SK-MEL-5 (cell line): ENCODE measurements at regions not wholly inside any gene's neighbourhood (a gene's known extent, or its start where the extent isn't known, plus 50 kb on each side); places are given as distances from the start of the nearest gene placed in this dataset.
"Not testable (repeated sequence)": the region's sequence is repeated elsewhere in the genome, so short reads cannot be mapped to it uniquely, and the experiment has no call there.

Experiments
- DNase-seq: peaks from one replicate; pipeline ENCODE4 v3.0.0-alpha.2; 2016; ENCODE audit warnings: low read depth, low spot score
- in situ Hi-C: cut with HindIII; loops from 2 replicates; pipeline ENCODE4 v1.10.0; 2016; ENCODE audit warnings: low sequenced_read_pairs, high pct_unique_total_duplicates, low pct_unique_long_range_greater_than_20kb

DNA sequence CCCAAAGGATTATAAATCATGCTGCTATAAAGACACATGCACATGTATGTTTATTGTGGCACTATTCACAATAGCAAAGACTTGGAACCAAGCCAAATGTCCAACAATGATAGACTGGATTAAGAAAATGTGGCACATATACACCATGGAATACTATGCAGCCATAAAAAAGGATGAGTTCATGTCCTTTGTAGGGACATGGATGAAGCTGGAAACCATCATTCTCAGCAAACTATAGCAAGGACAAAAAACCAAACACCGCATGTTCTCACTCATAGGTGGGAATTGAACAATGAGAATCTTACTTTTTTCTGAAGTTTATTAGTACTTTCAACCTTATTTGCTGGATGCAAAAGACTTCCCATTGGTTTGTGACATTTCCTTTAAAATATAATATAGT is 101.0 kb upstream of the TBX18 start:
- in situ Hi-C loops, DNase-seq: not testable (repeated sequence)

DNA sequence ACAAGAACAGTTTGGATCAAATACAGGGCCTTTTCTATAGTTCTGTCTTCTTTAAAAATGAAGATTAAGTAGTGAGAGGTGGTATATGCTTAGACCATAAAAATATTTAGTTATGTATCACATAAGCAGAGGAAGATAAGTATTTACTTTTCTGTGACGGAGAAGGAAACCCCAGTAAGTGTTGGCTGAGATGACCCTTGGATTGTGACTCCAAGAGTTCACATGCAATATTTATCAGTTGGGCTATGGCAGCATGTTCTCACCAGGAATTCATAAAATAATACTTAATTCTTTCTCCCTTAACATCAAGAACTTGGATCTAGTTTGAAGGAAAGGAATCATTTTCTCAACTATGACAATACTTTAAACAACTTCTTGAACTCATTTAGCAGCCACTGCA is 98.4 kb upstream of the TBX18 start:
- in situ Hi-C loops, result no loop called here
- DNase-seq, result no peak

DNA sequence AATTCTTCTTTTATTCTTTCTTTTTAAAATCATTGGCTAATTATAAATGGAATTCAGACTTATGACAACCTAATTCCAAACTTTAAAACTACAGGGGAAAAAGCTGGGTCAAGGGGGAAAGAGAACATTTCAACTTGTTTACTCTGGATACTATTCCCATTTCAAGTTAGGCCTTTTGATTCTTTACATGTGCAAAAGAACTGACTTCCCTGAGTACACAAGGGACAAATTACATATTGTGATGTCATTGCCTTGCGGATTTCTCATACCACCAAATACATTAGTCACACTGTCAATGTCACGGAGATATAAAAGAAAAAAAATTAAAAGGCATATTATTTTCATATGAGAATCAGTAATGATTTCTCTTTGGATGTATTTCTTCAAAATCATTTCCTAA is 96.5 kb upstream of the TBX18 start:
- in situ Hi-C loops, result no loop called here
- no peak for DNase-seq

DNA sequence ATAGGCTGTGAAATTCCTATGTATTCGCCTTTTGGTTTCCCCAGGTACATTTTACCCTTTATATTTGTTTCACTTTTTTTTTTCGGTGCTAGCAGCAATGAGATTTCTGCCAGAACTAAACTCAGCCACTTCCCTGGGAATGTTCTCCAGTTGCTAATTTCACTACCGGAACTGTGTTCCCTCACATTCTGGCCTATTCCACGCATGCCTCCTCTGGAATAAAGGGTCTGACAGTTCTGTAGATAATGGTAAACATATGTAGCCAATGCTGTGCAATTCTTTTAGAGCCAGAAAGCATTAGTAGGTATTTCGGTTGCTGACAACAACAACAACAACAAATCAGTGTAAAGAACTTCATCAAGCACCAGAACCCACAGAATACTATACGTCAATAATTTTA is 96.1 kb upstream of the TBX18 start:
- in situ Hi-C loops, result no loop called here

DNA sequence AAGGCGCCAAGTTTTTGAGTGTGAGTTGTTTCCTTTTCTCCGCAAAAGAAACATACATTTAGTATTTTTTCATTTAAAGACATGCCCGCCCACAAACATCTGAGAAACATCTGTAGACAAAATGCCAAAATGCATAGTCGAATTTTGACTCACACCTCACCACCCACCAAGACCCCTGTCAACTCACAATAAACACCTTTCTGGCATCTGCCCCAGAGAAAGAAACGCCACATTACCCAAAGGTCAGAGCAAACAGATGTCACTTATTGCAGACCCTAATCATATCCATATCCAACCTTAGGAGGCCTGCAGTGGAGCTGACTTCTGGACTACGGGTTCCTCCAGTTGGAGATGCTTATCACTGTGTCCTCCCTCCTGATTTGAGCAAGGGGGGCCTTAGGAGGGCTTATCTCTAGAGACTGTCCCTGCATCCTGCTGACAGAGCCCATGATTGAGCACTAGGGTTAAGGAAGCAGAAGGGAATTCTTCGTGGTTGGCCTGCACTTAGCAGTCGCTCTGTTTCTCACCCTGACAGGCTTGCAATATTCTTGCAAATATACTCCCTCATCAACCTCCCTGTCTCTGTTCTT is 90.5 kb upstream of the TBX18 start:
- in situ Hi-C loops, result no loop called here

More for the DNA sequence above, 96.1 kb upstream of the TBX18 start:
- DNase-seq, result no peak

DNA sequence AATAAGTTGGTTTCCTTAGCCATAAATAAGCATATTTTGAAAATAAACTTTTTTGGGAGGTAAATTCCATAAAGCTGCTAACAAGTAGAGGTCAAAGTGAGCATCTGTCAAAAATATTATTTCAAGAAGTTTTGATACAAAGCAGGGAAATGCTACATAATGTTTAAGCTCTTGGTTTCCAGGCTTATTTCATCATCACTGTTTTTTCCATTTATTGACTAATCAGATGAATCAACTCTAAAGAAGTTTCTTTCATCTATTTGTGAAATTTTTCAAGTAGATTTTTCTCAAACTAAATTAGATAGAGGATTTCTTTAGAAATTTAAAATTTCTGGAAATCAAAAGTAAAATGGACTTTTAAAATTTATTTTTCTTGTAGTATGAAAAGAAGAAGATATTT is 89.5 kb upstream of the TBX18 start:
- no peak for DNase-seq
- in situ Hi-C loops, result no loop called here

More for the DNA sequence above, 90.5 kb upstream of the TBX18 start:
- DNase-seq, result no peak

DNA sequence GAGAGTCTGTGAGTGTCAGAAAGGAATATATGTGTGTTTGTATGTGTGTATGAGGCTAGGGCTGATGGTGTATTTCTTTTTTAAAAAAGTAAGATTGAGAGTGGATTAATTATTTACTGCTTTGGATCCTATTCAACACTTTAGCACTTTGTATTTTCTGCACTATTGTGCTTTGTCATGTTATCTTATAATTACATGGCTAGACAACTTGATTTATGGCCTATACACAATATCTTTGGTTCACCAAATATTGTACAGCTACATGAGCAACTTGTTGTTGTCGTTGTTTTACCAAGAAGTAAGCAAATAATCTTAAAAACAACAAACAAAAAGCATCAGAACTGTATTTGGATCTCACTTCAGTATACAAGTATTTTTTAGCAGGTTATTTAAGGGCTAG is 84.6 kb upstream of the TBX18 start:
- DNase-seq, result no peak
- in situ Hi-C loops, result no loop called here

DNA sequence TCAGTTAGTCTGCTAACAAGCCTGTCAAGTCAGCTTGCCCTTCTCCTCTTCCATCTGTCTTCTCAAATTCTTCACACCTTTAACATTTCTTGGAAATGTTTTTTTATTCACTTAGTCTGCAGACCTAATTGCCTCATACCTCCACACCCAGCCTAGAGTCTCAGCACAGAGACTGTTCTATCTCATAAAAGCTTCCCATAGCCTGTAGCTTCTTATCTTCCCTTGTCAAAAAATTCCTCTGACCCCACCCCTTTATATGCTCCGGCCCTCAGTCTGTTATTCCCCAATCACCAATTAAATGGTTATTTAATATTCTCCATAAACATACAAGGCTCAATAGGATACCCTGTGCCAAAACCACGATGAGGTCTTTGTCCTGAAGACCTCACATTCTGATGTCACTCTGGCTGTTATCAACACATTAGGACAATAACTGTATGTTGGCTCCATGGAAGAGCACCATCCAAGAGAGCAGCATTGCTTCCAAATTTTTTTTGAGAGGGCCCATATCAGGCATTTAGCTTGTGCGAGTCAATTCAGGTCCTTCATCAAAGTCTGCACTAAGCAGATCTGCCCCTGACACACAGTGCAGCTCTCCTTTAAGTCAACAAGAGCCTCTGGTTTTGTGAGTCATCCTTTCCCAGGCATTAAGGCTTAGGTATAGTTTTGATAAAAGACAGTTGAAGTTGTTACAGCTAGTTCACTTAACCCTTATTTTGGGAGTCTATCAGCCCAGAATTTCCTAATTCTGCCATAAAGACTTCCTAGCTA is 83.2 kb upstream of the TBX18 start:
- DNase-seq, result no peak

DNA sequence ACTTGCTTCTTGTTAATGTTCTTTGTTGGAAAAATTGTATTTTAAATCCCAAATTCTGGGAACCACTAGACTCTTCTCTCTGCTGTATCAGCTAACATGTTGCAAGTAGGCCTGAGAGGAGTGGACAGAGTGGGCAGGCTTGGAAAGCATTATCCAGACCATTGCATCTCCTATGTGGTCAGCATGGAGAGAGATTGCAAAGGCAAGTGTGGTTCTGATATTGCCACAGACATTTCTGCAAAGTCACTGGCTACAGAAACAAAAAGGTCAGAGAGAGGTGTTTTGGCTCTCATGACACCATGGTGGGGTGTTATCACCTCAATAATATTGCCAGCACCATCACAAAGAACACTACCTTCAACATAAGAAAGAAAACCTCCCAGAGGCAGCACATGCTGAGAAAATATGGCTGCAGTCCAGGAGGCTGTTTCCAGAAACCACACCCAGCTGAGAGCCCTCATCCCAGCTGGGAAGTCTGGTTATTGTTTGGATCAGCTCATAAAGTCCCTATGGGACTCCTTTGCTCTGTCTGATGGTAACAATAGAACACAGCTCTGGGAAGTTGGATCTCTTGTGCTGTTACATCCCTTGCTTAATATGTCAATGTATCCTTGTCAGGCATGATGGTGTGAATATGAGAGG is 78.2 kb upstream of the TBX18 start:
- no peak for DNase-seq
- in situ Hi-C loops, result no loop called here

More for the DNA sequence above, 83.2 kb upstream of the TBX18 start:
- in situ Hi-C loops, result no loop called here

DNA sequence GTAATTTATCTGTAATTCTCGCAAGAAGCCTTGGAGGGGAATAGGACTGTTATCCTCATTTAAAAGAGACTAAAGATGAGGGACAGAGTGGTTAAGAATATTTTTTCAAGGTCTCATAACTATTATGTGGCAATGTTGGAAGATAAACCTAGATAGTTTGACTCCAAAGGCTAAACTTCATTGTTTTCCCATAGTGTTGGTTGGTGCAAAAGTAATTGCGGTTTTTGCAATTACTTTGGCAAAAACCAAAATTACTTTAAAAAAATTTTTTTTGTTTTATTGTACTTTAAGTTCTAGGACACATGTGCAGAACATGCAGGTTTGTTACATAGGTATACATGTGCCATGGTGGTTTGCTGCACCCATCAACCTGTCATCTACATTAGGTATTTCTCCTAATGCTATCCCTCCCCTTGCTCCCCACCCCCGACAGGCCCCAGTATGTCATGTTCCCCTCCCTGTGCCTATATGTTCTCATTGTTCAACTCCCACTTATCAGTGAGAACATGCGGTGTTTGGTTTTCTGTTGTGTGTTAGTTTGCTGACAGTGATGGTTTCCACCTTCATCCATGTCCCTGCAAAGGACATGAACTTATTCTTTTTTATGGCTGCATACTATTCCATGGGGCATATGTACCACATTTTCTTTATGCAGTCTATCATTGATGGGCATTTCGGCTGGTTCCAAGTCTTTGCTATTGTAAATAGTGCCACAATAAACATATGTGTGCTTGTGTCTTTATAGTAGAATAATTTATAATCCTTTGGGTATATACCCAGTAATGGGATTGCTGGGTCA is 72.9 kb upstream of the TBX18 start:
- in situ Hi-C loops, DNase-seq: not testable (repeated sequence)

DNA sequence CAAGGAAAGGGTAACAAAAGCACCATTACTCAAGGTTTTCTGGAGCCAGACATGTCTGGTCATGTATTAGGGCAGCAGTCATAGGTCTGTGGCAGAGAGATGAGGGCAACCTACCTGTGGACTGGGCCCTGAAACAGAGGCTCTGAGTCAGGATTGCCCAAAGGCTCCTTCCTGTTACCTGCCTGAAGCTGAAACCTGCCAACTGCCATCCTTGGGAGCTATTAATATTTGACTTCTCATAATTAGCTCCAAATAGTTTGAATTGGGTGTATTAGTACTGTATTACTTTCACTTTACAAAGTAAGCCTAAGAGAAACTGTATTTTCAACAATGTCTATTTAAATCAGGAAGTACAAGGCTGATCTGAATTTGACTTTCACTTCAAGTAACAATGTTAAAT is 72.0 kb upstream of the TBX18 start:
- DNase-seq, result no peak
- in situ Hi-C loops, result no loop called here

DNA sequence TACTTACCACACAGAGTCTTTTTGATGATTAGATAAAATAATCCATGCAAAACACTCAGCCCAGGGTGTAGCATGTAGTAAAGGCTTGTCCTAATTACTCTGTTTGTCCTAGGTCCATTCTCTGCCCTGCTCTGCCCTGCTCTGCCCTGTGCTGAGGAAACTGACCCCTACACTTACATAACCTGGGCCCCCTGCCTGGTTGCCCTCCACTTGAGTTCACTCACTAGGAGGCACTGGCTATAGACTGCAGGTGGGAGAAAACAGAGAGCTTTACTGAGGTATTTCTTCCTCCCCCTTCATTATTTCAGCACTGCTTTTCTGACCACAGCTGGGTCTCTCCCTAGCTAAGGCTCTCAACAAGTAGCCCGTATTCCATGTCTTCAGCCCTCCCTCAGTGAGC is 70.9 kb upstream of the TBX18 start:
- no peak for DNase-seq
- in situ Hi-C loops, result no loop called here

DNA sequence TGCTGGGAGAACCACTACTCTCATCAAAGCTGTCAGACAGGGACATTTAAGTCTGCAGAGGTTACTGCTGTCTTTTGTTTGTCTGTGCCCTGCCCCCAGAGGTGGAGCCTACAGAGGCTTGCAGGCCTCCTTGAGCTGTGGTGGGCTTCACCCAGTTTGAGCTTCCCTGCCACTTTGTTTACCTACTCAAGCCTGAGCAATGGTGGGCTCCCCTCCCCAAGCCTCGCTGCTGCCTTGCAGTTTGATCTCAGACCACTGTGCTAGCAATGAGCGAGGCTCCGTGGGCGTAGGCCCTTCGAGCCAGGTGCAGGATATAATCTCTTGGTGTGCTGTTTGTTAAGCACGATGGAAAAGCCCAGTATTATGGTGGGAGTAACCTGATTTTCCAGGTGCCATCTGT is 67.5 kb upstream of the TBX18 start:
- in situ Hi-C loops, DNase-seq: not testable (repeated sequence)

DNA sequence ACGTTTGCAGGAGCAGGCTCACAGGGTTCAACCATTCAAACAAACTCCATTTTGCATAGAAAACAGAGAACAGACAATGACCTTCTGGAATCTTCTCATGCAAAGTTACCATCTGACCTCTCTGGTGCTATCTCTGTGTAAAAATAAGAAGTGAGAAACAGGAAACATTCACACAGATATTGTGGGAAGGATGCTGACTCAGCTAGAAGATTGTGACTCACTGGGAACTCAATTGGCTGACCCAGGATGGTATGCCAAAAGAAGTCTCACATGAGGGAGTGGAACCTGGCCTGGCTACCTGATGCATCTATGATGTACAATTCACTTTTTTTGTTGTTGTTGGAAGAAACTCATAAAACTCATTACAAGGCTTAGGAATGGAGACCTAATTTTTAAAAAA is 61.1 kb upstream of the TBX18 start:
- no peak for DNase-seq
- in situ Hi-C loops, result no loop called here

DNA sequence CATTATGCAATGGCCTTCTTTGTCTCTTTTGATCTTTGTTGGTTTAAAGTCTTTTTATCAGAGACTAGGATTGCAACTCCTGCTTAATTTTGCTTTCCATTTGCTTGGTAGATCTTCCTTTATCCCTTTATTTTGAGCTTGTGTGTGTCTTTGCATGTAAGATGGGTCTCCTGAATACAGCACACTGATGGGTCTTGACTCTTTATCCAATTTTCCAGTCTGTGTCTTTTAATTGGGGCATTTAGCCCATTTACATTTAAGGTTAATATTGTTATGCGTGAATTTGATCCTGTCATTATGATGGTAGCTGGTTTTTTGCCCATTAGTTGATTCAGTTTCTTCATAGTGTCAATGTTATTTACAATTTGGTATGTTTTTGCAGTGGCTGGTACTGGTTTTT is 56.9 kb upstream of the TBX18 start:
- in situ Hi-C loops, DNase-seq: not testable (repeated sequence)

DNA sequence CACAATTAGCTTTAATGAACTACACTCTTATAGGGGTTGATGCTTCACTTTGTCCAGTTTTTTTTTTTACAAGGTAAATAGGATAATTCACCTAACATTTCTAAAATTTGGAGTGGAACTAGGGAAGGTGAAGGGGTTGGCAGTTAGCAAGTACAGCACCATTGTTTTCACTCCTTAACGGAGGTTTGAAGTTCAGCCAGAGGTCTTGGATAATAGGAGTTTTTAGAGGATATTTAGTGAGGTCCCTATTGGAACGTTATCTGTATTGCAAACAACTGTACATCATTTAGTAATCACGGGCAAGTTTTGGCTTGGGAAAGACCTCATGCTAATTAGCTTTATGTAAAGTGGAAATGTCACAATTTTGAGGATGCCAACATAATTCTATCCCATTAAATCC is 52.3 kb upstream of the TBX18 start:
- DNase-seq, result no peak
- in situ Hi-C loops, result no loop called here

DNA sequence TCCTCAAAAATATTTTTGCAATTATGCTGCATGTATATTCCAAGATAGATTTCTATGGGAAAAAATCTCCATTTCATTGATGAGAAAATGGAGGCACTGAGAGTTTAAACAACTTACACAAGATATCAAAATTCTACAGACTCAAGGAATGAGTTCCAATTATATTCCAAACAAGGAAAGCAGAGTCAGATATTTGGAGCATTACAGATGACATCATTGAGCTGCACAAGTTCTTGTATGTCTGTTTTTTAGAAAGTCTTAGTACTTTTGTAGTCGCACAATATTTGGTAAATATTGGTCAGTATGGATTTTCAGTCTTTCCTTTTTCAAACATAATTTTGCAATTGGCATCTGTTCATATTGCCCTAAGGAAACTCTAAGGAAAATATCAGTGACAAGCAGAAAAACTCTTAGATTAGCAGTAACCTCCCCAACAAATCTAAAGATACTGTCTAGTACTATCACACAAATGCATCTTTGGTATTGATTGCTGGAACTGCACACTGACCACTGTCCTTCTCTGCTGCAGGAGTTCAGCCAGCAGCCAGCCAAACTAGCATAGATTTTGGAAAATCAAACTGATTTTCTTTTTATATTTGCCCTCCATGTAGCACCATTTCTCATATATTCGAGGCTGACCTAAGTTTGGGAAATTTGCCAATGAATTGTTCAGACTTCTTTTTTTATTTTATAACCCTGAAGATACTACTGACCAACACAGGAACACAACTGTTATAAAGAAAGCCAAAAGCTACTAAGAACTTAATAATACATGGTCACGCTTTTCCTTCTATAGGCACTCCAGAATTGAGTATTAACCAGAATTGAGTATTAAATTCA is 51.7 kb upstream of the TBX18 start:
- in situ Hi-C loops, result no loop called here

More for the DNA sequence above, 51.7 kb upstream of the TBX18 start:
- DNase-seq, result no peak
